Panc1 (cell line): ENCODE measurements at regions not wholly inside any gene's neighbourhood (a gene's known extent, or its start where the extent isn't known, plus 50 kb on each side); places are given as distances from the start of the nearest gene placed in this dataset.
A peak's percentile ranks its signal among the peaks of the same experiment; 100 is the strongest.

Source experiments
- ATAC-seq: fragments of 200-7000 bp; cut with Tn5 transposase; 2 replicates; pipeline ENCODE4 v1.9.1; 2020; ENCODE audit warnings: mild to moderate bottlenecking, moderate library complexity
- BruUV-seq: library from RNA; stranded (reverse); fragments of 400-500 nt; replicated peaks from 2 replicates; lab custom pipeline; 2021; lab: Mats Ljungman, UMichigan
- CTCF ChIA-PET: fragments of 300-600 bp; sonication (Branson Sonifier 250); formaldehyde crosslinking; loops from one replicate; lab custom pipeline; 2022; ENCODE audit warnings: antibody characterized with exemption; lab: Charles Lee
- POLR2A ChIA-PET: fragments of 300-600 bp; sonication (Branson Sonifier 250); formaldehyde crosslinking; loops from one replicate; lab custom pipeline; 2022; ENCODE audit warnings: antibody characterized with exemption; lab: Charles Lee
- DNase-seq: peaks from one replicate; pipeline ENCODE4 v3.0.0-alpha.2; 2010; ENCODE audit warnings: low read depth, low spot score
- H3K27ac ChIP-seq: 2 replicates; pipeline ENCODE4 v1.5.1; 2011; ENCODE audit warnings: mild to moderate bottlenecking, low read length, inconsistent platforms
- H3K27me3 ChIP-seq: fragments of 200-500 bp; sonication (Bioruptor generic); 2 replicates; pipeline ENCODE4 v1.6.0; 2014; ENCODE audit warnings: low read length, inconsistent platforms; ENCODE audit not compliant: control insufficient read depth, insufficient read depth
- H3K36me3 ChIP-seq: fragments of 200-500 bp; sonication (Bioruptor generic); 2 replicates; pipeline ENCODE4 v1.5.1; 2014; ENCODE audit warnings: inconsistent platforms, mild to moderate bottlenecking, low read length, moderate library complexity; ENCODE audit not compliant: control insufficient read depth, insufficient read depth
- H3K4me1 ChIP-seq: 2 replicates; pipeline ENCODE4 v1.5.1; 2011; ENCODE audit warnings: inconsistent platforms, mild to moderate bottlenecking, low read length, moderate library complexity; ENCODE audit not compliant: control insufficient read depth, insufficient read depth
- H3K4me3 ChIP-seq, 2 experiments: 2 replicates each; pipeline ENCODE4 v1.5.1; 2011 to 2012; ENCODE audit warnings: low read depth in 2 of 2, low read length in 2 of 2, mild to moderate bottlenecking in 2 of 2, inconsistent platforms in 1 of 2, moderate library complexity in 1 of 2
- H3K9me3 ChIP-seq: fragments of 200-500 bp; sonication (Bioruptor generic); 2 replicates; pipeline ENCODE4 v1.5.1; 2014; ENCODE audit warnings: low read depth, mild to moderate bottlenecking, inconsistent platforms, low read length, moderate library complexity; ENCODE audit not compliant: control insufficient read depth, insufficient read depth
- POLR2AphosphoS5 ChIP-seq: IDR thresholded peaks from 2 replicates; pipeline ENCODE4 v1.6.1; 2012; ENCODE audit warnings: mild to moderate bottlenecking, low read depth, low read length, moderate library complexity
- SIN3A ChIP-seq: IDR thresholded peaks from 2 replicates; pipeline ENCODE4 v1.6.1; 2012; ENCODE audit warnings: low read depth, mild to moderate bottlenecking, low read length, moderate library complexity, borderline replicate concordance; ENCODE audit not compliant: insufficient read depth
- TCF7L2 ChIP-seq: IDR thresholded peaks from 2 replicates; pipeline ENCODE4 v1.6.1; 2011; ENCODE audit warnings: mild to moderate bottlenecking, low read depth, low read length, inconsistent platforms
- in situ Hi-C: cut with HindIII; loops from 2 replicates; pipeline ENCODE4 v1.10.0; 2016; ENCODE audit warnings: low sequenced_read_pairs, low pct_unique_long_range_greater_than_20kb
- intact Hi-C: fragments of 100-400 bp; cut with micrococcal nuclease; formaldehyde crosslinking; loops from one replicate; pipeline ENCODE4 v1.10.0; 2022; ENCODE audit not compliant: unreplicated experiment
- TF ChIP-seq, protein P1 (sequence below): fragments of 450-650 bp; IDR thresholded peaks from 2 replicates; pipeline ENCODE4 v1.5.1; 2017; ENCODE audit warnings: mild to moderate bottlenecking
- TF ChIP-seq, protein P2 (sequence below), 2 experiments: IDR thresholded peaks; 2 replicates each; pipeline ENCODE4 v1.6.1; 2011 to 2012; ENCODE audit warnings: low read depth in 2 of 2, control low read depth in 1 of 2, low read length in 1 of 2, mild to moderate bottlenecking in 1 of 2, moderate library complexity in 1 of 2; ENCODE audit not compliant: insufficient read depth in 1 of 2

GRCh38 chr1:65681096-65681495 lies 111.6 kb upstream of the PDE4B start:
- no peak for TF ChIP-seq POLR2AphosphoS5
- TF ChIP-seq TCF7L2, result no peak
- TF ChIP-seq, protein P1, sequence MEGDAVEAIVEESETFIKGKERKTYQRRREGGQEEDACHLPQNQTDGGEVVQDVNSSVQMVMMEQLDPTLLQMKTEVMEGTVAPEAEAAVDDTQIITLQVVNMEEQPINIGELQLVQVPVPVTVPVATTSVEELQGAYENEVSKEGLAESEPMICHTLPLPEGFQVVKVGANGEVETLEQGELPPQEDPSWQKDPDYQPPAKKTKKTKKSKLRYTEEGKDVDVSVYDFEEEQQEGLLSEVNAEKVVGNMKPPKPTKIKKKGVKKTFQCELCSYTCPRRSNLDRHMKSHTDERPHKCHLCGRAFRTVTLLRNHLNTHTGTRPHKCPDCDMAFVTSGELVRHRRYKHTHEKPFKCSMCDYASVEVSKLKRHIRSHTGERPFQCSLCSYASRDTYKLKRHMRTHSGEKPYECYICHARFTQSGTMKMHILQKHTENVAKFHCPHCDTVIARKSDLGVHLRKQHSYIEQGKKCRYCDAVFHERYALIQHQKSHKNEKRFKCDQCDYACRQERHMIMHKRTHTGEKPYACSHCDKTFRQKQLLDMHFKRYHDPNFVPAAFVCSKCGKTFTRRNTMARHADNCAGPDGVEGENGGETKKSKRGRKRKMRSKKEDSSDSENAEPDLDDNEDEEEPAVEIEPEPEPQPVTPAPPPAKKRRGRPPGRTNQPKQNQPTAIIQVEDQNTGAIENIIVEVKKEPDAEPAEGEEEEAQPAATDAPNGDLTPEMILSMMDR, result no peak
- TF ChIP-seq, protein P2, sequence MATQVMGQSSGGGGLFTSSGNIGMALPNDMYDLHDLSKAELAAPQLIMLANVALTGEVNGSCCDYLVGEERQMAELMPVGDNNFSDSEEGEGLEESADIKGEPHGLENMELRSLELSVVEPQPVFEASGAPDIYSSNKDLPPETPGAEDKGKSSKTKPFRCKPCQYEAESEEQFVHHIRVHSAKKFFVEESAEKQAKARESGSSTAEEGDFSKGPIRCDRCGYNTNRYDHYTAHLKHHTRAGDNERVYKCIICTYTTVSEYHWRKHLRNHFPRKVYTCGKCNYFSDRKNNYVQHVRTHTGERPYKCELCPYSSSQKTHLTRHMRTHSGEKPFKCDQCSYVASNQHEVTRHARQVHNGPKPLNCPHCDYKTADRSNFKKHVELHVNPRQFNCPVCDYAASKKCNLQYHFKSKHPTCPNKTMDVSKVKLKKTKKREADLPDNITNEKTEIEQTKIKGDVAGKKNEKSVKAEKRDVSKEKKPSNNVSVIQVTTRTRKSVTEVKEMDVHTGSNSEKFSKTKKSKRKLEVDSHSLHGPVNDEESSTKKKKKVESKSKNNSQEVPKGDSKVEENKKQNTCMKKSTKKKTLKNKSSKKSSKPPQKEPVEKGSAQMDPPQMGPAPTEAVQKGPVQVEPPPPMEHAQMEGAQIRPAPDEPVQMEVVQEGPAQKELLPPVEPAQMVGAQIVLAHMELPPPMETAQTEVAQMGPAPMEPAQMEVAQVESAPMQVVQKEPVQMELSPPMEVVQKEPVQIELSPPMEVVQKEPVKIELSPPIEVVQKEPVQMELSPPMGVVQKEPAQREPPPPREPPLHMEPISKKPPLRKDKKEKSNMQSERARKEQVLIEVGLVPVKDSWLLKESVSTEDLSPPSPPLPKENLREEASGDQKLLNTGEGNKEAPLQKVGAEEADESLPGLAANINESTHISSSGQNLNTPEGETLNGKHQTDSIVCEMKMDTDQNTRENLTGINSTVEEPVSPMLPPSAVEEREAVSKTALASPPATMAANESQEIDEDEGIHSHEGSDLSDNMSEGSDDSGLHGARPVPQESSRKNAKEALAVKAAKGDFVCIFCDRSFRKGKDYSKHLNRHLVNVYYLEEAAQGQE (IDR thresholded peaks at IDR 0.05; ENCODE audit: insufficient read depth in 1 of 2, low read depth in 2 of 2, low read length in 1 of 2), result no peak
- TF ChIP-seq SIN3A, result no peak
- no peaks in the 10 kb centered on the region; the same call in 1 of the 2 replicates for H3K27me3 ChIP-seq
- no peaks in the 10 kb centered on the region for H3K4me1 ChIP-seq
- intact Hi-C loops (no loop called here), in situ Hi-C loops (no loop called here)
- ATAC-seq (no peak), DNase-seq (no peak)
- ChIA-PET CTCF (no interaction called here), POLR2A (no interaction called here)
- no peak overlapping the region for H3K4me3 ChIP-seq
- no peak overlapping the region for H3K27ac ChIP-seq
- BruUV-seq, result no TSS peak
- no peaks in the 10 kb centered on the region for H3K9me3 ChIP-seq
- H3K36me3 ChIP-seq, result no peaks in the 10 kb centered on the region

DNA sequence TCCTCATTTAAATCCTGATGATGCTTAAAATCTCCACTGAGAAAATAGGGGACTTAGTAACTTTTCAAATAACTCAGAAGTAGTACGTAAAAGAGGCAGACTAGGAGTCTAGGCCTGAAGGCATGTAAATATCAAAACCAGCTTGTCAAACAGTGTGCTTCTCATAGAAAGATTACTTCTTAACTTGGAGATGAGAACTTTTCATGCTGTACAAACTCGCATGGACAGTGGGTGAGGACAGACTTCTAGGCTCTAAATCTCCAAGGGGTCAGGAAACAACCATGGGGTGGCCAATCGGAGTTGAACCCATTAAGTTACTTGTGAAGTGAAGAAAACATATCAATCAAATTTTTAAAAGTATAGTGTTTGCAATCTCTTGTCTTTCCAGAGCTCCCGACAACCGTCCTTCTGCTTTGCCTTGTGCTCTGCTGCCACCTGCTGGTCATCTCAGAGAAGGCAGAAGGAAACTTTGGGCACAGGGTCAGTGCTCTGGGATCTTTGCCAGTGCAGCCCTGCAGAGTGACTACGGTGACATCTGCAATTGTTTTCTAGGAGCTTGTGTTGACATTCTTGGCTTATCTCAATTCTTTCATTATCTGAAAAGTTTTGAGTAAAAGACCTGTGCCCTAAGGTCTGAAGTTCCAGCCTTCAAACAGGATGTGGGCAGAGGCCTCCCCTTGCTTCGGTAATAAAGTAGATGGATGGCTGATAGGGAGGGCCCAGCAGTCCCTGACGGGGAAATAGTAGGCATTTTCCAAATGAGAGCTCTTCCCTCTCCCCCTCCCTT lies 105.1 kb upstream of the PDE4B start:
- peak; percentile 71 for DNase-seq
- in situ Hi-C loops (no loop called here), intact Hi-C loops (loop anchor here (1.0 to 2.0 kb wide), 3 partner anchors 256 to 627 kb away; no protein-coding TSS in a partner anchor)
- BruUV-seq, result no TSS peak
- H3K4me3 ChIP-seq, result no peak overlapping the region
- H3K27ac ChIP-seq, result no peak overlapping the region
- peak; percentile 87 for ATAC-seq
- no peaks in the 10 kb centered on the region for H3K36me3 ChIP-seq
- POLR2A ChIA-PET, result no interaction called here
- no peak for TF ChIP-seq TCF7L2
- no peak for TF ChIP-seq SIN3A
- no peak for TF ChIP-seq POLR2AphosphoS5
- TF ChIP-seq, protein P1, result peak; percentile 91
- TF ChIP-seq, protein P2 (IDR thresholded peaks at IDR 0.05; ENCODE audit: insufficient read depth in 1 of 2, low read depth in 2 of 2, low read length in 1 of 2), result no peak
- CTCF ChIA-PET, result interaction anchor here (0.6 to 1.5 kb wide), 5 partner anchors 238 to 1010 kb away, joined by 3 to 6 read pairs (median 4); no protein-coding TSS in a partner anchor
- no peaks in the 10 kb centered on the region for H3K27me3 ChIP-seq
- no peaks in the 10 kb centered on the region for H3K9me3 ChIP-seq
- H3K4me1 ChIP-seq, result 0 out of 2 replicates have a peak, but pooled peaks cover 2% of the 10 kb centered on the region
